Pulmonary artery endothelial cell (primary cell): ENCODE measurements at regions not wholly inside any gene's neighbourhood (a gene's known extent, or its start where the extent isn't known, plus 50 kb on each side); places are given as distances from the start of the nearest gene placed in this dataset.
"Not testable (repeated sequence)": the region's sequence is repeated elsewhere in the genome, so short reads cannot be mapped to it uniquely, and the experiment has no call there.

Experiments
- DNase-seq: peaks from one replicate; pipeline ENCODE4 v3.0.0-alpha.2; 2011; ENCODE audit warnings: low read depth, low spot score

DNA sequence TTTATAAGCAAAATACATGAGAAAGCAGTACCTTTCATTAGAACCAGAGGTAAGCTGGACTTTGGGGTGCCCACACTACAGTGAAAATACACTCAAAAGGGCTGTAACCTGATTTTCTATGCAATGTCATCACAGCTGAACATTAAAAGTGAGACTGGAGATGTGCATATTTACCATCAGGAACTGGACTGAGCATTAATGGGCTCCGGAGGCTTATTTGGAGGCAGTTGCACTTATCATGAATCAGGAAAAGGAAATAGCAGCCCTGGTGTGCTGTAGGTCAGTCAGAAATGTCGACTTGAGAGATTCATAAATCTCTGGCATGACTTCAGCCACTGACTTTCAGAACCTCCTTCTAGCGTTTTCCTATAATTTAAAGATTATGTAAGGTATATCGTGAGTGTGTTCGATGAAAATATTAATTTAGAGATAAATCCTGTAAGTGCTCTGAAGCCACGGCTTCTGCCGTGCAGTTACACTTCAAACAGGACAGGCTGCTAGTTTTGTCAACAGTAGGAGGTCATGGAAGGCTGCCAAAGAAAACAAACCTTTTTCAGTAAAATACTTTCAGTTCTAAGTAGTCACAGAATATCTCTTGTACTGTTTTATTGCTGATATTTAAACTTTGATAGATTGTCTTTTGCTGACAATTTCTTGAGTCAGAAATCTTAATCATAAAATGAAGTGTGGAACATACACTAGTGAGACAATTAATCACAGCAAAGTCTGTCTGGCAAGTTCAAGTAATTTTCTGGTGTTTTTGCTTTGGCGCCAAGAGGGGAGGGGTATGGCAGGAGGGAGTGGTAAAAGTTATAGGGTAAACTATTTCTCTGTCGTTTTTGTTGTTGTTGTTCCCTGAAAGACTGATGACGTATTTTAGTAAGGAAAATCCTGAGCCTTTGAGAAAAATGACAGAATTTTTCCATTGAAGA is 939.7 kb downstream of the NR2F1-AS1 start:
- DNase-seq: peak; percentile 51

DNA sequence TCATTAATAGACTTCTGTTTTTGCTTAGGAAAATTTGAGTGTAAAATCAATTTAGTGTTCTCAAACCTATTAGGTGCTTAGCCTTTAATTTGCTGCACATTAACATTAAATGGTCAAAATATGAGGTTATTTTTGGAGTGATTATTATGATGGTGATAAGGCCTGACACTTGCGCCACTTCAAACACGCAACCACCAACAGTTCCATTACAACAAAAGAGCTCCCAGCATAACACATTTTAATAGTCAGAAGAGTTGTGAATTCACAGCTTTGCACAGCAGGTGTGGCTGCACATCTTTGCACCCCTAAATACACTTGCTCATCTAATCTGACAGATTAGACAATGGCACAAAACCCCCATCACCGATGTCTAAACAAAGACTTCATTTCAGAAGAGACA is 940.7 kb downstream of the NR2F1-AS1 start:
- DNase-seq: no peak

DNA sequence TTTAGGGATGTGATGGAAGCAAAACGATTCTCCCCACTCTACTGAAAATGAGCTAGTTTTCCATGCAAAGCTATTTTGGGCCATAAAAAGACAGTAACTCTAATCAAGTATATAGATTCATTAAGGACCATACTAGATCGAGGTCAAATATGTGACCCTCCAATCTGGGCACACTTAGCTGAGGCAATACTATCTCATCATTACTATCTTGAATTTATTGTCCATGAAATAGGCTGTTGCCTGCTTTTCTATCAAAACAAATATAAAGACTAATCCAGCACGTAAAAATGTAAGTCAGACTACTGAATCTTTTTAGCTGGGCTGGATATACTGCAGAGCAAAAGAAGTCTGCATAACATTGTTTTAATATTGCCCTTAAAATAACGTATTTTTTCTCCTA is 943.1 kb downstream of the NR2F1-AS1 start:
- DNase-seq: no peak

DNA sequence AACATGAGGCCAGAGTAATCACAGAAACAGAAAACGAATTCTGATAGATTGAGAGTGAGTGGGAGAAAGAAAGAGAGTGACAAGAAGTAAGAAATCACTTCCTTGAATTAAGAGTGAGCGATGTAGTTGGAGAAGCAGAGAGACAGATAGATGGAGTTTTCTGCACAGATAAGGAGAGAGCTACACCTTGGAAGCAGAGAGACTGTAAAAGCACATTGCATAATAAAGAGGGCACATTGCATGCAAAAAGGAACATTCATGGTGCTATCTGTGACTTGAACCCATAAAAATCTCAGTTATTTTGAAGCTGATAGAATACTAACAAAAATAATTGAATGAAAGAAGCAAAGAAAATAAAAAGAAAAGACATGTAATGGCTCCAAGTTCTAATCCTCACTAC is 943.8 kb downstream of the NR2F1-AS1 start:
- no peak for DNase-seq

DNA sequence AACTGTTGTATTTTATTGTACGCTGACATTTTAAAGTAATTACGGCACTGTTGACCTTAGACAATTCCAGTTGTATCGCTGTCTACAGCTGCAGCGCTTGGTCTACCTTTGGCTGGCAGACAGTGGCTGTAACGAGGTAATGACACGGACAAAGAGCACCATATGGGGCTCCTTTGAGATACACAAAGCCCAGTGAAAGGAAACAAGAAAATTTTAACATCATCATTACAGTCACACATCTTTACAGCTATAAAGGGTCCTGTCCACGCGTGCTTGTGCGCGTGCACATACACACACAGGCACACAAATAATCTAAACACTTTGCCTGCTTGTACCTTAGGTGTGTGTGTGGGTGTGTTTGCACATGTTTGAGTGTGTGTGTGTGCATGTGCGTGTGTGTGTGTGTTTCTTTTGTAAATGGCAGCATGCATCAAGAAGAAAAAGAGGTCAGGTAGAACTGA is 946.0 kb downstream of the NR2F1-AS1 start:
- no peak for DNase-seq

DNA sequence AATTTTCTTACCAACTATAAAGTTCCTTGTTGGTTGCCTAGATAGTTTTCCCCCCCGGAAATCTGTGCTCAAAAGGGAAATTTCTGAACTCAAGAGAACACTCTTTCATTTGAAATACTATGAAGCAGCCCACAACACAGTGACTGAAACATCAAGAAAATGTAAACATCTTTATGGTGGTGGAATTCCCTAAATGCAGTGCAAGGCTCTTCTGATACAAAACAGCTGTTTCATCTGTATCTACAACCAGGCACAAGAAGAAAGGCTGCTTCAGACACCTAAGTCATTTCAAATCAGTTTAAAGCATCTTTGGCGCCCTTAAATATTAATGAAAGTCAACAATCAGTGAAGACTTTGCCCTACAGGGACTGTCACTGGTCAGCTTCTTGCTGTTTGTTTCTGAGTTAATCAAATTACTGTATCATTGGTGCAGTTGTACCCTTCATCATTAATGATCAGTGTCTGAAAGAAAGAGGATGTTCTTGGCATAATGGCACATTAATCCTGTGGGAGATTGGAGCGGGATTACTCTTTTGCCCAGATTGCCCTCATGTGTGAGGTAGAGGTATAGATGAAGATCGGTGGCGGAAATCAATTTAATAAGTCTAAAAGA is 947.0 kb downstream of the NR2F1-AS1 start:
- DNase-seq: no peak

DNA sequence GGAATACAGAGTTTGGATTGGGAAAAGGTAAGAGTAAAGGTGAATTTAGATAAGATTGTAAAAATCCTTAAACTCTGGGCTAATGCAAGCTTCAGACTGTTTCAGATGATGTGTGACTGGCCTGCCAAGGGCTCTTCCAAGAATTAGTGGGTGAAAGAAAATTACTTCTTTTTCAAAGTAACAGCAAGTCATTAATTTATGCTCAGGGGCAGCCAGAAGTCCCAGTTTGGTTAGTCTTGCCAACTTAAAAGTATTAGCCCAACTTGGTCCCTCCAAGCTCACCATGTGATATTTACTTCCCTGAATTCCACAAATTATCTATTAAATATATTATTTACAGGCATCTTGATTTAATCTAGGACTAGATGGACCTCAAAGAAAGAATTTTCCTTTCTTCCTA is 947.8 kb downstream of the NR2F1-AS1 start:
- no peak for DNase-seq

DNA sequence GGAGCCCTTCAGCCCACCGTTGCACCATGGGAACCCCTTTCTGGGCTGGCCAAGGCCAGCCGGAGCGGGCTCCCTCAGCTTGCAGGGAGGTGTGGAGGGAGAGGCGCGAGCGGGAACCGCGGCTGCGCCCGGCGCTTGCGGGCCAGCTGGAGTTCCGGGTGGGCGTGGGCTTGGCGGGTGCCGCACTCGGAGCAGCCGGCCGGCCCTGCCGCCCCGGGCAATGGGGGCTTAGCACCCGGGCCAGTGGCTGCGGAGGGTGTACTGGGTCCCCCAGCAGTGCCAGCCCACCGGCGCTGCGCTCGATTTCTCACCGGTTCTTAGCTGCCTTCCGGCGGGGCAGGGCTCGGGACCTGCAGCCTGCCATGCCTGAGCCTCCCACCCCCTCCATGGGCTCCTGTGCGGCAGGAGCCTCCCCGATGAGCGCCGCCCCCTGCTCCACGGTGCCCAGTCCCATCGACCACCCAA is 949.8 kb downstream of the NR2F1-AS1 start:
- DNase-seq: not testable (repeated sequence)

DNA sequence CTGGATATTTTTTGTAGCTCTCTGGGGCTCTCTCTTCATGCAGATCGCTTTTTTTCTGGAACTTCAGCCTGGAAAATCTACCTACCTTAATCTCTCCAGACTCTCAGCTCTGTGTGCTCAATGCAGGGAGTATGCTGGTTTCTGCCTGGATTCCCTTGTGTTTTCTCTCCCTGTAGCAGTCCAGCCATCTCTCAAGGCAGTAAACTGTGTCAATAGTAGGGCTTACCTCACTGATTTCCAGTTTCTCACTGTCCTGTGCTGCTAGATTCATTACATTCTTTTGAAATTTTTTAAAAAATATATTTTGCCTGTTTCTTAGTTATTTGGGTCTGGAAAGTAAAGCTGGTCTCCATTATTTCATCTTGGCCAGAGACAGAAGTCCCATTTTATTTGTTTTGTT is 951.4 kb downstream of the NR2F1-AS1 start:
- no peak for DNase-seq

DNA sequence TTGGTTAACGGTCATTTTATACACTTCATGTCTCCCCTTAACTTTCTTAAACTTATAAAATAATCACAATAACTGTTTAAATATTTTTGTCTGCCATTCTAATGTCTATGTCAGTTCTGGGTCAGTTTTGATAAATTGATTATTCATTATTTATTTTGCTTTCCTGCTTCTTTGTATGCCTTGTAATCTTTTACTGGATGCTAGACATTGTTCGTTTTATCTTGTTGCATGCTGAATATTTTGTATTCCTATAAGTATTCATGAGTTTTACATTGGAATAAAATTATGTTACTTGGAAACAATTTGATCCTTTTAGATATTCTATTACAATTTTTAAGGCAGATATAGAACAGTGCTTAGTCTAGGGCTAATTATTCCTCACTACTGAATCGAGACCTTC is 952.0 kb downstream of the NR2F1-AS1 start:
- DNase-seq: no peak

DNA sequence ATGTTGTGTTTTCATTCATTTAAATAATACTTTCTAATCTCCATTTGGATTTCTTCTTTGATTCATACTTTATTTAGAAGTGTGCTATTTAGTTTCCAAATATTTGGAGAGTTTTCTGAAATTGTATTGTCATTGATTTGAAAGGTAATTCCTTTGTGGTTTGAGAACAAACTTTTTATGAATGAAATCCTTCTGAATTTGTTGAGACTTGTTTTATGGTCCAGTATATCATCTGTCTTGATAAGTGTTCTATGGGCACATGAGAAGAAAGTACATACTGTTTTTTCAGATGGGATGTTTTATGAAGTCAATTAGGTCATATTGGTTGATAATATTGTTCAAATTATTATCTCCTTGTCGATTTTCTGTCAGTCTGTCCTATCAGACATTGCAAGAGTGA is 953.8 kb downstream of the NR2F1-AS1 start:
- DNase-seq: no peak

DNA sequence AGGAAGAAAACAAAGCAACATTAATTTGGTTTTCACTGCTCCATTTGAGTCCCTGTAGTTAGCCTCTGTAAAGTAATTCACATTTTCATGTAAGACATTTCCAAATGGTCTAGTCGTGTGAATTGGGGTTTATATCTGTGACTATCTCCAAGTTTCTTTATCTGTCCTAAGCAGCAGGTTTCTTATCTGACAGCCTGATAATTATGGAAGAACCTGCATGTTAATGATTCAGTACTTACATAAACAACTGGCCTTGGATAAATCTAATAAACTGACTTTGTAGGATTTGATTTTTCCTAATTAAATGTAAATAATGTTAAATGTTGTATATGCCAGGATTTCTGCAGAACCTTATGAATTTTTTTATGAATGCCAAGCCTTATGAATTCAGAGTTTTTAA is 964.9 kb downstream of the NR2F1-AS1 start:
- DNase-seq: no peak

DNA sequence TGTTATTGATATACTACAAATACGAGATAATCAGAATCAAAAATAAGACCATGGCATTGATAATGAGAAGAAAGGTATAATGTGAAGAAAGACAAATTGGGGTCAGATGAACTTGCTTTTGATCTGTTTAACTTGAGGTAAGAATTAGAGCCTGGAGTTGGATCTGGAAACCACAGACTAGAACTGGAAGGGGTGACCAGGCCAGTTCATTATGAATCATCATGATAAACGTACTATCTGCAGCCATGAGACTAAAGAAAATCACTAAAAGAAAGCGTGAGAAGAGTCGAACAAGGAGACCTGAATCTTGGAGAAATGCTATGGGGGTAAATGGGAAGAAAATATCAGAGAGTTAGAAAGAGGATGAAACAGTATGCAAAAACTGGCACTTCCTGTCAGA is 967.5 kb downstream of the NR2F1-AS1 start:
- DNase-seq: no peak

DNA sequence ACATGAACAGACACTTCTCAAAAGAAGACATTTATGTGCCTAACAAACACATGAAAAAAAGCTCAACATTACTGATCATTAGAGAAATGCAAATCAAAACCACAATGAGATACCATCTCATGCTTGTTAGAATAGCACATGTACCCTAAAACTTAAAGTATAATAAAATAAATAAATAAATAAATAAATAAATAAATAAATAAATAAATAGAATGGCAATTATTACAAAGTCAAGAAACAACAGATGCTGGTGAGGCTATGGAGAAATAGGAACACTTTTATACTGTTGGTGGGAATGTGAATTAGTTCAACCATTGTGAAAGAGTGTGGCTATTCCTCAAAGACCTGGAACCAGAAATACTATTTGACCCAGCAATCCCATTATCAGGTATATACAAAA is 970.6 kb downstream of the NR2F1-AS1 start:
- DNase-seq: not testable (repeated sequence)

DNA sequence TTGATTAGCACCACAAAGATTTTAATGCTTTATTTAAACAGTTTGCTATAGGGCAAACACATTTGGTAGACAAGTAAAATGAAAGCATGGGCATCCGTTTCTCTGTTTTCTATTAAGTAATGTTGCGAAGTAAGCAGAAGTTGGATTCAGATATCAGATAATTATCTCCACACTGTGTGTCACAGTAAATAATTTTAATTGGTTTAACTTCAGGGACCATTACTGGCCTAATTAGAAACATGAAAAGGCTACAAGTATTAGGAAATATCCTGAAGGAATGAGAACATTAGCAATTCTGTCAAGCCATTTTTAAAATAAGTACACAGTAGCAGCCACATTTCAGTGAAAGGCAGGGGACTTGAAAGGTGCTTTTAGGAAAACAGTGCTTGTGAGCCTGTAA is 975.4 kb downstream of the NR2F1-AS1 start:
- DNase-seq: no peak

DNA sequence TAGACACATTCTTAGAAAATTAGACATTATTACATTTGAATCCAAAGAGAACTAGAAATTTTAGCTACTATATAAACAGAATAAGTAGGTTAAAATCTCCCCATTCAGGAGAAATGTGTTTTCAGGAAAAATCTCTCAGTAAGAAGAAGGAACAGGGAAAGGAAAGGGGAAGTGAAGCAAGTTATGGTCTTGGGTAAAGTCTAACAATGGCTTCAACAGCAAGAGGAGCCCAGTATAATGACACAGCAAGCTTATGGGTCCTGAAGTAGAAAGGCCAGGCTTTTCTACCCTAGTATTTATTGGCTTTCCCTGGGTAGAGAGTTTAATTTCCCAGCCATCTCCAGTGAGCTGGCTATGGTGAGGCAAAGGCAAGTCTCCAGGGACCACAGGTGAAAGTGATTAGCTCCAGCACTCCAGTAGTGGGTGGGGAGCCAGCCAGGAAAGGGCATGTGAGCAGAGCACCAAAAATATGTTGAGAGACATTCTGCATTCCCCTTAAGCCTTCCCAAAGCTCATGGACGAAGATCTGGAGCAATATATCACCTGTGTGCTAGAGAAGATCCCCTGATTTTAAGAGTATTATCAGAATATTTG is 981.7 kb downstream of the NR2F1-AS1 start:
- no peak for DNase-seq

DNA sequence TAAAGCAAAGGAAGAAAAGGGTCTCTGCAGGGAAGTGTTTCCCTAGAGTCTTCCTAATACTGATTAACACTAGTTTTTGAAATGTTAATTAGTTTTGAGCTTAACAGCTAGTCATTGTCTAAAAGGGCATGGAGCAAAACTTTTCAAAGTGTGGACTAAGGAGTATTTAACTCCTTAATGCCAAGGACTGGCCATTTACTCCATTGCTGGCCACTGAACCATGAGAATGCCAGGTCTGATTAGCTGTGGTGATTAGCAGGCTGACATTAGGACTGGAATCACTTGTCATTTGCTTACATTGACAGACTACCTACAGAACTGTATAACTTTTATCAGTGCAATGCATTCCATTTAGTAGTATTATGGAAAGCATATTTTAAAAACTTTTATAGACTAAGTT is 987.0 kb downstream of the NR2F1-AS1 start:
- DNase-seq: no peak

DNA sequence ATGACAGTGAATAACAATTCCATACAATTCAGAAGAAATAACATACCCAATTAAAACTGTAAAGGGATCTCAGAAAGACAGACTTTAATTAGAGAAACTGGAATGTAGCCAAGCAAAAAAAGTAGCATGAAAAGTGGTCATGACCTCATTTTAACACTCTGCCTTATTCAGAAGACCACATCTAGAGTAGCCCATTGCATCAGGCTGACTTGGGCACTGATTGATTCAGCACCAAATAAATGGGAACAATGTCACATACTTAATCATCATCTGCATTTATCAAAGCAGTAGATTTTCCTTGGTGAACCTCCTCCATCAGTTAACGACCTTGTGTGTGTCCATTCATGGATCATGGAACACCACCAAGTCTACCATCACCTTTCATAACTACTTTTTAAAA is 992.1 kb downstream of the NR2F1-AS1 start:
- DNase-seq: no peak

DNA sequence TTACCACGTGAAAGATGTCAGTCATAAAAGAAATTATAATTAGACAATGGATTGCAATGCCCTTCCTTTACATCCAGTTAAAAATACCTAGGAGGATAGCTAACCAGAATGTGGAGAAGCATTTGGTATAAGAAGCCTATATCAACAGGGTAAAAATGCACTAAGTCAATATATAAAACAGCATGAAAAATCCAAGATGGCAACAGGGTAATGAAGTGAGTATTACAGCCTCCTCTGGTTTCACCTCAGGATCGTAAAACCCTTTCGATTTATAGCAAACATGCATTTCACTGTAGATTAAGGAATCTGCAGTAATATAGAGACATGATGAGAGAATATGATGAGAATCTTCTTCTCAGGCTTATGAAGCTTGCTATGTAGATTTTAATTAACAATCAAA is 999.3 kb downstream of the NR2F1-AS1 start:
- no peak for DNase-seq

DNA sequence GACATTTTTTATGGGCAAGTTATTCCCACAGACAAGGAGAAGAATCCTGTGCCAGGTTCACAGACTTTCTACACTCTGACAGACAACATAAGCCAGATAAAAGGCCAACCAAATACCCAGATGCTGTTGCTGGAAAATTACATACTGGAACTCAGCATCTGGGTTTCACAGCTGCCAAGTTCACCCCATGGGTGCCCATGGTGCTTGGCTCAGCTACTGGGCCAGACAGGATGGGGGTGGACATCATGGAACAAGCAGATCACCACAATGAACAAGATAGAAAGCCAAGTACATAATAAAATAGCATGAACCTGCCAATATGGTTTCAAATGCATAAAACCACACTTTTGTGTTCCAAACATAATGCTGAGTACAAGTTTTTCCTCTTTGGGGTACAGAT is 999.8 kb downstream of the NR2F1-AS1 start:
- DNase-seq: no peak

DNA sequence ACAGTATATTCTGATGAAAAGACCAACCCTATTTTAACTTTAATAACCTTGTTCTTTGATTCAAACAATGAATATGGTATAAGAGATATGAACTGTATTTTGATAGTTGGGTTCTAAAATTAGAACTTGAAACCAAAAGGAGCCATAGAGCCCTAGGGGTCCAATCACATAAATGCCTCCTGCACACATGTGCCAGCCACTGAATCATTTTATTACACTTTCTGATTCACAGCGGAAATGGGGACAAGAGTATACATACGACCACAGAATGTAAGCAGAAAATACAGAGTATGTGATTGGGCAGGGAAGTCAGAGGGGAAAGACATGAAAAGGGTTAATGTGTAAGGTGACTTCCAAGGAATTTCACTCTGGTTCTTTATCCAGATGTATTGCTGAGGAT is 1000.2 kb downstream of the NR2F1-AS1 start:
- DNase-seq: no peak

DNA sequence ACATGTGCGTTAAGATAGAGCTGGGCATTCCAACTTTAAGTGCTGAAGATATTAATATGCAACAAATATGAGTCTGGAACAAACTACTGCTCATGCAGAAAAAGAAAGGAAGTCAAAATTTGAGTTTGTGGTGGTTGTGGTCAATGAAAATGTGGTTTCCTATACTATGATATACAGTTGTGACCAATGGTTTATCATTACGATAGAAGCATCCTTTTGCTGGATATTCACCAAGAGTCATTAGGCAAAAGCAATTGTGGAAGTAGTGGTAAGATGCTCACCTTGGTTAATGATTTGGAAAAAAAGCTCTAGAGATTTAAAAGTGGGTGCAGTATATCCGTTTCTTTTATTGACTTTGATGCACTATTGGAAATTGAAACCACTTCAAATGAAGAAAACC is 1007.0 kb downstream of the NR2F1-AS1 start:
- DNase-seq: no peak
